22Rv1 (cell line): ENCODE measurements at regions not wholly inside any gene's neighbourhood (a gene's known extent, or its start where the extent isn't known, plus 50 kb on each side); places are given as distances from the start of the nearest gene placed in this dataset.

Source experiments
- CTCF ChIP-seq: fragments of 450-650 bp; IDR thresholded peaks from 2 replicates; pipeline ENCODE4 v1.5.1; 2017; ENCODE audit warnings: mild to moderate bottlenecking
- ZFX ChIP-seq: fragments of 450-650 bp; IDR thresholded peaks from 2 replicates; pipeline ENCODE4 v1.6.1; 2017; ENCODE audit warnings: antibody characterized with exemption, borderline replicate concordance

GRCh38 chr15:38069511-38070011 is 135.1 kb downstream of the TMCO5A start:
- TF ChIP-seq CTCF (no peak), ZFX (no peak)
